ENCODE measurements at regions not wholly inside any gene's neighbourhood (a gene's known extent, or its start where the extent isn't known, plus 50 kb on each side); places are given as distances from the start of the nearest gene placed in this dataset.

DNA sequence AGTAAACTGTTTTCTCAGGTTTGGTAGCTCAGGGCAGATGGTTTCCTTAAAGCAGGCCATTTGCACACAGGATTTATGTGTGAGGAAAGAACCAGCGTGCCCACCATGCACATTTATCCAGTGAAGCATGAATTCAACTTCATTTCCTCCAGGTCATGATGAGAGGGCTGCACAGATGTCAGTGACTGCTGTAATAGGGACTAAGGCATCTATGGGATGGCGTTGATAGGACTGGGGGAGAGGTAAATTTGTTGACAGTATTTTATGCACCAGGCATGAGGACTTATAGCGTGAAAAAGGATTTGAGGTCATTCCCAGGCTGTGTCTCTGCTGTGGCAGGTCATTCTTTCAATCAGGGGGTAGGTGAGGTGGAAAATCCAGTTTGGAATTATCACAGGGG, 302.9 kb downstream of the XPNPEP1 start (continued):
- TF ChIP-seq CBX3 (IDR thresholded peaks at IDR 0.05; ENCODE audit: low read depth) (no peak), JUND (IDR thresholded peaks at IDR 0.05) (no peak)
- TF ChIP-seq, protein P1, sequence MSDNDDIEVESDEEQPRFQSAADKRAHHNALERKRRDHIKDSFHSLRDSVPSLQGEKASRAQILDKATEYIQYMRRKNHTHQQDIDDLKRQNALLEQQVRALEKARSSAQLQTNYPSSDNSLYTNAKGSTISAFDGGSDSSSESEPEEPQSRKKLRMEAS (IDR thresholded peaks at IDR 0.05): no peak

- TF ChIP-seq TCF7L2 (IDR thresholded peaks at IDR 0.05; ENCODE audit: borderline replicate concordance, extremely low read depth, insufficient read depth, insufficient read length): no peak
- TF ChIP-seq POLR2AphosphoS5 (IDR thresholded peaks at IDR 0.05; ENCODE audit: low read depth, low read length): no peak
- TF ChIP-seq SIN3A (IDR thresholded peaks at IDR 0.05; ENCODE audit: low read depth): no peak
- no peak for TF ChIP-seq FOSL1 (IDR thresholded peaks at IDR 0.05; ENCODE audit: low read depth)
- TF ChIP-seq, protein P1 (IDR thresholded peaks at IDR 0.05): no peak
- TF ChIP-seq ZBTB33 (IDR thresholded peaks at IDR 0.05; ENCODE audit: extremely low read depth, insufficient replicate concordance, low read length): no peak
- no peak for TF ChIP-seq EZH2phosphoT487 (IDR thresholded peaks at IDR 0.05; ENCODE audit: borderline replicate concordance)
- TF ChIP-seq EGR1 (IDR thresholded peaks at IDR 0.05; ENCODE audit: low read depth): no peak
- TF ChIP-seq CBX3 (IDR thresholded peaks at IDR 0.05; ENCODE audit: low read depth): no peak
- no peak for TF ChIP-seq ZFX (IDR thresholded peaks at IDR 0.05)
- TF ChIP-seq, protein P2, sequence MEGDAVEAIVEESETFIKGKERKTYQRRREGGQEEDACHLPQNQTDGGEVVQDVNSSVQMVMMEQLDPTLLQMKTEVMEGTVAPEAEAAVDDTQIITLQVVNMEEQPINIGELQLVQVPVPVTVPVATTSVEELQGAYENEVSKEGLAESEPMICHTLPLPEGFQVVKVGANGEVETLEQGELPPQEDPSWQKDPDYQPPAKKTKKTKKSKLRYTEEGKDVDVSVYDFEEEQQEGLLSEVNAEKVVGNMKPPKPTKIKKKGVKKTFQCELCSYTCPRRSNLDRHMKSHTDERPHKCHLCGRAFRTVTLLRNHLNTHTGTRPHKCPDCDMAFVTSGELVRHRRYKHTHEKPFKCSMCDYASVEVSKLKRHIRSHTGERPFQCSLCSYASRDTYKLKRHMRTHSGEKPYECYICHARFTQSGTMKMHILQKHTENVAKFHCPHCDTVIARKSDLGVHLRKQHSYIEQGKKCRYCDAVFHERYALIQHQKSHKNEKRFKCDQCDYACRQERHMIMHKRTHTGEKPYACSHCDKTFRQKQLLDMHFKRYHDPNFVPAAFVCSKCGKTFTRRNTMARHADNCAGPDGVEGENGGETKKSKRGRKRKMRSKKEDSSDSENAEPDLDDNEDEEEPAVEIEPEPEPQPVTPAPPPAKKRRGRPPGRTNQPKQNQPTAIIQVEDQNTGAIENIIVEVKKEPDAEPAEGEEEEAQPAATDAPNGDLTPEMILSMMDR (IDR thresholded peaks at IDR 0.05 in 2 of 3, conservative IDR thresholded peaks at IDR 0.05 in 1 of 3; ENCODE audit: borderline replicate concordance in 1 of 3, insufficient read depth in 1 of 3, low read depth in 2 of 3, low read length in 2 of 3): no peak
- TF ChIP-seq RAD21 (IDR thresholded peaks at IDR 0.05; ENCODE audit: low read depth): no peak
- TF ChIP-seq SP1 (IDR thresholded peaks at IDR 0.05; ENCODE audit: low read depth): no peak
- TF ChIP-seq POLR2A (IDR thresholded peaks at IDR 0.05; ENCODE audit: borderline replicate concordance, extremely low read depth, insufficient read depth, insufficient read length): no peak
- TF ChIP-seq, protein P3, sequence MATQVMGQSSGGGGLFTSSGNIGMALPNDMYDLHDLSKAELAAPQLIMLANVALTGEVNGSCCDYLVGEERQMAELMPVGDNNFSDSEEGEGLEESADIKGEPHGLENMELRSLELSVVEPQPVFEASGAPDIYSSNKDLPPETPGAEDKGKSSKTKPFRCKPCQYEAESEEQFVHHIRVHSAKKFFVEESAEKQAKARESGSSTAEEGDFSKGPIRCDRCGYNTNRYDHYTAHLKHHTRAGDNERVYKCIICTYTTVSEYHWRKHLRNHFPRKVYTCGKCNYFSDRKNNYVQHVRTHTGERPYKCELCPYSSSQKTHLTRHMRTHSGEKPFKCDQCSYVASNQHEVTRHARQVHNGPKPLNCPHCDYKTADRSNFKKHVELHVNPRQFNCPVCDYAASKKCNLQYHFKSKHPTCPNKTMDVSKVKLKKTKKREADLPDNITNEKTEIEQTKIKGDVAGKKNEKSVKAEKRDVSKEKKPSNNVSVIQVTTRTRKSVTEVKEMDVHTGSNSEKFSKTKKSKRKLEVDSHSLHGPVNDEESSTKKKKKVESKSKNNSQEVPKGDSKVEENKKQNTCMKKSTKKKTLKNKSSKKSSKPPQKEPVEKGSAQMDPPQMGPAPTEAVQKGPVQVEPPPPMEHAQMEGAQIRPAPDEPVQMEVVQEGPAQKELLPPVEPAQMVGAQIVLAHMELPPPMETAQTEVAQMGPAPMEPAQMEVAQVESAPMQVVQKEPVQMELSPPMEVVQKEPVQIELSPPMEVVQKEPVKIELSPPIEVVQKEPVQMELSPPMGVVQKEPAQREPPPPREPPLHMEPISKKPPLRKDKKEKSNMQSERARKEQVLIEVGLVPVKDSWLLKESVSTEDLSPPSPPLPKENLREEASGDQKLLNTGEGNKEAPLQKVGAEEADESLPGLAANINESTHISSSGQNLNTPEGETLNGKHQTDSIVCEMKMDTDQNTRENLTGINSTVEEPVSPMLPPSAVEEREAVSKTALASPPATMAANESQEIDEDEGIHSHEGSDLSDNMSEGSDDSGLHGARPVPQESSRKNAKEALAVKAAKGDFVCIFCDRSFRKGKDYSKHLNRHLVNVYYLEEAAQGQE (IDR thresholded peaks at IDR 0.05; ENCODE audit: low read depth): no peak
- no peak for TF ChIP-seq YY1 (IDR thresholded peaks at IDR 0.05; ENCODE audit: extremely low read depth, insufficient replicate concordance, low read depth, low read length)
- H3K27me3 ChIP-seq (ENCODE audit: insufficient read depth, low read length): no peaks in the 10 kb centered on the region
- no peak for ATAC-seq
- no peak overlapping the region for H3K9ac ChIP-seq (ENCODE audit: low read length)
- H3K36me3 ChIP-seq (ENCODE audit: control insufficient read depth in 1 of 2, insufficient read depth in 2 of 2, low read length in 2 of 2): no peaks in the 10 kb centered on the region
- H4K20me1 ChIP-seq (ENCODE audit: insufficient read depth): no peaks in the 10 kb centered on the region
- peaks cover 0 to 3% of the 10 kb centered on the region in 2 experiments; a peak in 2 of 4 replicates for H3K9me3 ChIP-seq (ENCODE audit: control insufficient read depth in 1 of 2, insufficient read depth in 1 of 2, low read depth in 1 of 2, low read length in 2 of 2)
- CTCF ChIA-PET: no interaction called here
- intact Hi-C loops (cut with micrococcal nuclease): no loop called here
- RAD21 ChIA-PET (ENCODE audit: low non-redundant PET in 1 of 2, low total read pairs in 2 of 2, uncharacterized antibody in 2 of 2, unreplicated experiment in 2 of 2): no interaction called here
- H3K9me2 ChIP-seq (ENCODE audit: insufficient read depth): no peaks in the 10 kb centered on the region
- no peak overlapping the region for H2AFZ ChIP-seq (ENCODE audit: low read depth, low read length, poor library complexity, severe bottlenecking)
- no peak for DNase-seq (ENCODE audit: low read depth, low spot score)
- POLR2A ChIA-PET: no interaction called here
- H3K4me2 ChIP-seq (ENCODE audit: low read length): no peak overlapping the region
- no peak overlapping the region for H3K27ac ChIP-seq (ENCODE audit: low read depth, low read length)
- H3K4me3 ChIP-seq (replicated peaks in 1 of 2; ENCODE audit: low read depth in 1 of 2, low read length in 2 of 2): no peak overlapping the region
- no TSS peak for BruUV-seq (replicated peaks)
- H3K79me2 ChIP-seq (ENCODE audit: insufficient read depth, low read length): no peaks in the 10 kb centered on the region
- H3K4me1 ChIP-seq (ENCODE audit: control insufficient read depth in 1 of 2, insufficient read depth in 2 of 2, low read length in 2 of 2): no peaks in the 10 kb centered on the region
These were observed 303.4 kb downstream of the XPNPEP1 start for GRCh38 chr10:109619914-109620313.

All from HCT116 (cell line).